Pancreas (tissue), 10 donors: ENCODE measurements at regions not wholly inside any gene's neighbourhood (a gene's known extent, or its start where the extent isn't known, plus 50 kb on each side); places are given as distances from the start of the nearest gene placed in this dataset.

Experiments used
- ATAC-seq, 4 donors: fragments of 200-7000 bp; cut with Tn5 transposase; one replicate each; pipeline versions ENCODE4 v1.8.0 to v1.9.1; 2020; ENCODE audit warnings: mild to moderate bottlenecking in 4 of 4, moderate library complexity in 4 of 4
- DNase-seq, 6 donors: peaks; one replicate each; pipeline ENCODE4 v3.0.0-alpha.2; 2020
- FAIRE-seq: peaks from 2 replicates; lab custom pipeline; 2012; peaks lifted over from hg19 to GRCh38; lab: Jason Lieb, UNC
- H3K27ac ChIP-seq, 4 donors: fragments of 200-600 bp; sonication (generic); 1 replicate in 3 of 4; 2 replicates in 1 of 4; pipeline versions ENCODE4 v1.5.0 to v1.8.0; 2020
- H3K27me3 ChIP-seq, 4 donors: fragments of 200-600 bp; one replicate each; pipeline ENCODE4 v1.8.0; 2021
- H3K36me3 ChIP-seq, 3 donors: fragments of 200-600 bp; sonication (generic) in 1 of 3; one replicate each; pipeline versions ENCODE4 v1.5.0 to v1.8.0; 2020 to 2021
- H3K4me1 ChIP-seq, 3 donors: fragments of 200-600 bp; one replicate each; pipeline ENCODE4 v1.8.0; 2021
- H3K4me3 ChIP-seq, 4 donors: fragments of 200-600 bp; sonication (generic) in 2 of 4; one replicate each; pipeline versions ENCODE4 v1.5.0 to v1.8.0; 2020 to 2021
- H3K9me3 ChIP-seq, 4 donors: fragments of 200-600 bp; one replicate each; pipeline ENCODE4 v1.8.0; 2021
- CTCF ChIP-seq, 4 donors: fragments of 200-600 bp; sonication (generic) in 3 of 4; IDR thresholded peaks; one replicate each; pipeline versions ENCODE4 v1.5.0 to v1.8.0; 2021; ENCODE audit warnings: antibody characterized with exemption in 4 of 4
- WGBS, 2 donors: extraction: QIAGEN DNeasy Blood & Tissue Kit; methylation state at CpG; one replicate each; pipeline ENCODE4 v1.1.7; 2013; 5-methylcytosine and 5-hydroxymethylcytosine counted together
- intact Hi-C, 3 donors: fragments of 100-400 bp; cut with DNase I; formaldehyde crosslinking; loops; one replicate each; pipeline versions ENCODE4 v1.11.1 to v1.14.2; 2022
- donor health status: healthy with polysubstance abuse.
- donor health status: DM: no; HTN: no; CAD: no; lungs with moderate emphysema.
- donor health status: DM: no; HTN: no; CAD: no.
- donor health status: control.
- donor health status: control.
- donor health status: Bipolar disorder and iron deficiency.
- donor health status: DM: yes; HTN: yes; CAD: no.
- donor health status: DM: no; HTN: no; CAD: no.
- donor health status: DM: no; HTN: no; CAD: no.
- donor health status: DM: yes; HTN: yes; CAD: no.

GRCh38 chr15:87732976-87733375, 523.6 kb downstream of the NTRK3 start:
- no peaks in the 10 kb centered on the region for H3K36me3 ChIP-seq
- ATAC-seq (no peak), FAIRE-seq (no peak), DNase-seq (no peak)
- H3K4me1 ChIP-seq: no peaks in the 10 kb centered on the region
- no peak overlapping the region for H3K27ac ChIP-seq
- TF ChIP-seq CTCF (IDR thresholded peaks at IDR 0.05): no peak
- WGBS, 2 donors: 60 to 61% methylated on average over 4 of the region's 4 CpGs
- no peaks in the 10 kb centered on the region for H3K27me3 ChIP-seq
- no peaks in the 10 kb centered on the region for H3K9me3 ChIP-seq
- intact Hi-C loops: no loop called here
- no peak overlapping the region for H3K4me3 ChIP-seq

GRCh38 chr15:87731630-87732029, 524.9 kb downstream of the NTRK3 start:
- 35 to 37% methylated on average over 3 of the region's 3 CpGs for WGBS, 2 donors
- no peaks in the 10 kb centered on the region for H3K36me3 ChIP-seq
- FAIRE-seq (no peak), ATAC-seq (no peak), DNase-seq (no peak)
- no peaks in the 10 kb centered on the region for H3K4me1 ChIP-seq
- no peaks in the 10 kb centered on the region for H3K27me3 ChIP-seq
- no peak for TF ChIP-seq CTCF (IDR thresholded peaks at IDR 0.05)
- no peaks in the 10 kb centered on the region for H3K9me3 ChIP-seq
- H3K4me3 ChIP-seq: no peak overlapping the region
- intact Hi-C loops: no loop called here
- no peak overlapping the region for H3K27ac ChIP-seq

GRCh38 chr15:87730706-87731105, 525.8 kb downstream of the NTRK3 start:
- Histone ChIP-seq H3K27me3 (no peaks in the 10 kb centered on the region), H3K4me3 (no peak overlapping the region), H3K36me3 (no peaks in the 10 kb centered on the region), H3K27ac (no peak overlapping the region), H3K9me3 (no peaks in the 10 kb centered on the region), H3K4me1 (no peaks in the 10 kb centered on the region)
- WGBS, 2 donors: 85 to 91% methylated on average over 2 of the region's 2 CpGs
- ATAC-seq (no peak), DNase-seq (no peak), FAIRE-seq (no peak)
- intact Hi-C loops: no loop called here
- no peak for TF ChIP-seq CTCF (IDR thresholded peaks at IDR 0.05)

GRCh38 chr15:87728998-87729397, 527.5 kb downstream of the NTRK3 start:
- FAIRE-seq (no peak), DNase-seq (no peak), ATAC-seq (no peak)
- Histone ChIP-seq H3K9me3 (no peaks in the 10 kb centered on the region), H3K27ac (no peak overlapping the region), H3K4me1 (no peaks in the 10 kb centered on the region), H3K36me3 (no peaks in the 10 kb centered on the region), H3K4me3 (no peak overlapping the region), H3K27me3 (no peaks in the 10 kb centered on the region)
- 52 to 54% methylated on average over 2 of the region's 2 CpGs for WGBS, 2 donors
- intact Hi-C loops: no loop called here
- TF ChIP-seq CTCF (IDR thresholded peaks at IDR 0.05): no peak

- H3K27me3 ChIP-seq: peaks cover 0 to 4% (median 0%) of the 10 kb centered on the region in 4 donors
- H3K4me1 ChIP-seq: no peaks in the 10 kb centered on the region
- TF ChIP-seq CTCF (IDR thresholded peaks at IDR 0.05): no peak
- no peak overlapping the region for H3K27ac ChIP-seq
- intact Hi-C loops: no loop called here
- FAIRE-seq (no peak), ATAC-seq (no peak), DNase-seq (no peak)
- H3K4me3 ChIP-seq: no peak overlapping the region
- no peaks in the 10 kb centered on the region for H3K9me3 ChIP-seq
- 38 to 39% methylated on average over 2 of the region's 2 CpGs for WGBS, 2 donors
- no peaks in the 10 kb centered on the region for H3K36me3 ChIP-seq
Observed at GRCh38 chr15:87727073-87727472, 529.5 kb downstream of the NTRK3 start.
